Skeletal muscle satellite cell (primary cell): ENCODE measurements at regions not wholly inside any gene's neighbourhood (a gene's known extent, or its start where the extent isn't known, plus 50 kb on each side); places are given as distances from the start of the nearest gene placed in this dataset.

Experiments
- H3K27me3 ChIP-seq: 2 replicates; pipeline ENCODE4 v1.7.0; 2013; ENCODE audit warnings: low read length; ENCODE audit not compliant: control insufficient read depth, insufficient read depth
- H3K36me3 ChIP-seq: 2 replicates; pipeline ENCODE4 v1.7.0; 2013; ENCODE audit warnings: mild to moderate bottlenecking, control low read depth, low read length; ENCODE audit not compliant: insufficient read depth
- H3K4me1 ChIP-seq: 2 replicates; pipeline ENCODE4 v1.7.0; 2013; ENCODE audit warnings: low read length; ENCODE audit not compliant: control insufficient read depth, insufficient read depth
- H3K4me2 ChIP-seq: 2 replicates; pipeline ENCODE4 v1.7.0; 2013; ENCODE audit warnings: mild to moderate bottlenecking, low read length
- H3K4me3 ChIP-seq: 2 replicates; pipeline ENCODE4 v1.7.0; 2013; ENCODE audit warnings: low read length
- H3K9ac ChIP-seq: 2 replicates; pipeline ENCODE4 v1.7.0; 2013; ENCODE audit warnings: mild to moderate bottlenecking, low read depth, low read length, moderate library complexity
- H3K9me3 ChIP-seq: replicated peaks from 2 replicates; pipeline ENCODE4 v1.7.0; 2013; ENCODE audit warnings: mild to moderate bottlenecking, control low read depth, low read length

DNA sequence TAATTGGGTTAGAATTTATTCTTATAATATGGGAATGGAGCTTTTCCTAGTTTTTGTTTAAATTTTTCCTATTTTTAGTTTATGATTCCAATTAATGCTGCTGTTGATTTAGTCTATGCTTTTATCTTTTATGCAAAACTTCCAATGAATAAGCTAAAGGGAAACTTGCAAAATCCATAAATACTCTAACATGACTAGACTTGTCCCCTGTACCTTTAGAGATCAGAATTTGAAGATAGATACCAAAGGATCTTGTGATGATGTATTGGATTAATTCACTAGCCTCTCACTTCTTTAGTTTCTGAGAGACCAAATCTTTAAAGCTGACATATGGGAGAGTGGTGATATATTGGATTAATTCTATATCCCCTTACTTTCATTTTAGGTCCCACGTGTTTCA, 306.6 kb upstream of the PRMT6 start:
- H3K4me3 ChIP-seq: no peak overlapping the region
- no peak overlapping the region for H3K9ac ChIP-seq
- H3K4me2 ChIP-seq: no peak overlapping the region

GRCh38 chr1:106751002-106751401, 305.5 kb upstream of the PRMT6 start:
- H3K9ac ChIP-seq: no peak overlapping the region
- no peaks in the 10 kb centered on the region for H3K27me3 ChIP-seq
- no peak overlapping the region for H3K4me3 ChIP-seq
- H3K9me3 ChIP-seq: no peaks in the 10 kb centered on the region
- H3K4me1 ChIP-seq: peaks cover 9% of the 10 kb centered on the region
- H3K4me2 ChIP-seq: no peak overlapping the region
- no peaks in the 10 kb centered on the region for H3K36me3 ChIP-seq

More for the DNA sequence above, 306.6 kb upstream of the PRMT6 start:
- H3K36me3 ChIP-seq: no peaks in the 10 kb centered on the region
- H3K27me3 ChIP-seq: no peaks in the 10 kb centered on the region
- H3K4me1 ChIP-seq: no peaks in the 10 kb centered on the region
- H3K9me3 ChIP-seq: no peaks in the 10 kb centered on the region

DNA sequence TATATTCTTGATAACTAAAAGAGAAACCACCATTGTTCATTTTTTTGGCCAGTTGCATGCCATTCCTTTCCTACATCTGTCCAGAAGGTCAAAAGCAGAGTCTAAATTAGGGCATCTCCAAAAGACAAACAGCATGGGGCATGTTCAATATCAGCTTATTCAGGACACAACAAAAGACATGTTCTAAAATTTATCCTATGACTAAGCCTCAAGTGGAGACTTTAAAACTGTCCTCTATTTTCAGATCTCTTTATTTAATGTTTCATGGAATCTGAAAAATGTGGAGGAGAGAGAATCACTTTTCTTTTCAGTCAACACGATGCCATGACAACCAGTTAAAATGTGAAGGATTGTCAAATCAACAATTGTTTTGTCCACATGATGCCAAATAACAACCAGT, 303.4 kb upstream of the PRMT6 start:
- Histone ChIP-seq H3K36me3 (no peaks in the 10 kb centered on the region), H3K4me2 (no peak overlapping the region), H3K9ac (no peak overlapping the region), H3K4me1 (peaks cover 10% of the 10 kb centered on the region), H3K9me3 (no peaks in the 10 kb centered on the region), H3K4me3 (no peak overlapping the region), H3K27me3 (no peaks in the 10 kb centered on the region)

GRCh38 chr1:106754957-106755356, 301.5 kb upstream of the PRMT6 start:
- Histone ChIP-seq H3K9ac (no peak overlapping the region), H3K36me3 (no peaks in the 10 kb centered on the region), H3K9me3 (no peaks in the 10 kb centered on the region), H3K4me3 (no peak overlapping the region), H3K27me3 (no peaks in the 10 kb centered on the region), H3K4me2 (no peak overlapping the region), H3K4me1 (peaks cover 10% of the 10 kb centered on the region)

- no peak overlapping the region for H3K4me3 ChIP-seq
- no peaks in the 10 kb centered on the region for H3K36me3 ChIP-seq
Measured at GRCh38 chr1:106755682-106756406, 300.6 kb upstream of the PRMT6 start.

GRCh38 chr1:106756752-106757151, 299.7 kb upstream of the PRMT6 start:
- Histone ChIP-seq H3K4me1 (peaks cover 10% of the 10 kb centered on the region), H3K4me3 (no peak overlapping the region), H3K4me2 (no peak overlapping the region), H3K27me3 (no peaks in the 10 kb centered on the region), H3K36me3 (no peaks in the 10 kb centered on the region), H3K9ac (no peak overlapping the region), H3K9me3 (no peaks in the 10 kb centered on the region)

More at GRCh38 chr1:106755682-106756406, 300.6 kb upstream of the PRMT6 start:
- Histone ChIP-seq H3K4me2 (no peak overlapping the region), H3K27me3 (no peaks in the 10 kb centered on the region), H3K9me3 (no peaks in the 10 kb centered on the region), H3K9ac (no peak overlapping the region), H3K4me1 (peaks cover 10% of the 10 kb centered on the region)

- Histone ChIP-seq H3K4me2 (peak overlapping the region; percentile 72), H3K36me3 (no peaks in the 10 kb centered on the region), H3K4me3 (peak overlapping the region; percentile 50), H3K9ac (peak overlapping the region; percentile 57), H3K27me3 (no peaks in the 10 kb centered on the region), H3K9me3 (no peaks in the 10 kb centered on the region), H3K4me1 (peaks cover 27% of the 10 kb centered on the region)
Measured at GRCh38 chr1:106768077-106768476, 288.4 kb upstream of the PRMT6 start.

DNA sequence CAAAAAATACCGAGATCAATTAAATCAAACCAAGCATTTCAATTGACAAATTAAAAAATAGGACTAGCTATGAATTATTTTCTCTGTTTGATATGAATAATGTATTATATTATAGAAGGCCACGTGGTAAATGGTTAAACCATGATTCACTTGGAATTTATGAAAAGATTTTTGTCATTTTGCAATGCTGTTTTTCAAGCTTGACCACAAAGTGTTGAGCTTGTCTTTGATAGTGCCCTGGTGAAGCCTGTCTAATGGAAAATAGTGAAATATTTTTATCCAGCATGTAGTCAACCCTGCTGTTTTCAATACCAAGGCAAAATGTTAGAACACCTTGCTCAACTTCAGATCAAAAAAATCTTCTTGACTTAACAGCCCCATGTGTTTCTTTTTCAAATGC, 288.0 kb upstream of the PRMT6 start:
- Histone ChIP-seq H3K9me3 (no peaks in the 10 kb centered on the region), H3K4me1 (peaks cover 27% of the 10 kb centered on the region), H3K4me3 (peak overlapping the region; percentile 50), H3K9ac (peak overlapping the region; percentile 57), H3K36me3 (no peaks in the 10 kb centered on the region), H3K27me3 (no peaks in the 10 kb centered on the region), H3K4me2 (peak overlapping the region; percentile 72)

DNA sequence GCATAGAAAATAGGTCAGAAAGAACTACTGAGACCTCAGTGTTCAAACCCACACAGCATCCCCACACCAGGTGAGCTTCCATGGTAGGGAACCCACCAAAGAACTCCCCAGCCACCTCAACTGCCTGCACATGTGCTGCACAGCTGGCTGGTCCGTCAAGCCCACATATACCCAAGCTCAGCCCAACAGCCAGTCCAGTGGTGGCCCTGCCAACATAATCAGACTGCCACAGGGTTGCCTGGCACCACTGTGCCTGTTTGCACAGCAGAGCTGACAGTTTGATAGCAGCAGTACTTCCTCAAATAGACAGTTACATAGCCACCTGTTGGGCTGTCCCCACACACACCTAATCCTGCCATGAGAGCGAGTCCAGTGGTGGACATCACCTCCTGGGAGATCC, 283.3 kb upstream of the PRMT6 start:
- H3K4me3 ChIP-seq: no peak overlapping the region
- H3K4me2 ChIP-seq: no peak overlapping the region
- H3K9ac ChIP-seq: no peak overlapping the region
- peaks cover 17% of the 10 kb centered on the region for H3K4me1 ChIP-seq
- H3K27me3 ChIP-seq: no peaks in the 10 kb centered on the region
- no peaks in the 10 kb centered on the region for H3K9me3 ChIP-seq
- no peaks in the 10 kb centered on the region for H3K36me3 ChIP-seq

GRCh38 chr1:106780066-106780465, 276.4 kb upstream of the PRMT6 start:
- Histone ChIP-seq H3K4me1 (peaks cover 10% of the 10 kb centered on the region), H3K36me3 (no peaks in the 10 kb centered on the region), H3K4me3 (no peak overlapping the region), H3K27me3 (no peaks in the 10 kb centered on the region), H3K9ac (no peak overlapping the region), H3K9me3 (no peaks in the 10 kb centered on the region), H3K4me2 (no peak overlapping the region)

DNA sequence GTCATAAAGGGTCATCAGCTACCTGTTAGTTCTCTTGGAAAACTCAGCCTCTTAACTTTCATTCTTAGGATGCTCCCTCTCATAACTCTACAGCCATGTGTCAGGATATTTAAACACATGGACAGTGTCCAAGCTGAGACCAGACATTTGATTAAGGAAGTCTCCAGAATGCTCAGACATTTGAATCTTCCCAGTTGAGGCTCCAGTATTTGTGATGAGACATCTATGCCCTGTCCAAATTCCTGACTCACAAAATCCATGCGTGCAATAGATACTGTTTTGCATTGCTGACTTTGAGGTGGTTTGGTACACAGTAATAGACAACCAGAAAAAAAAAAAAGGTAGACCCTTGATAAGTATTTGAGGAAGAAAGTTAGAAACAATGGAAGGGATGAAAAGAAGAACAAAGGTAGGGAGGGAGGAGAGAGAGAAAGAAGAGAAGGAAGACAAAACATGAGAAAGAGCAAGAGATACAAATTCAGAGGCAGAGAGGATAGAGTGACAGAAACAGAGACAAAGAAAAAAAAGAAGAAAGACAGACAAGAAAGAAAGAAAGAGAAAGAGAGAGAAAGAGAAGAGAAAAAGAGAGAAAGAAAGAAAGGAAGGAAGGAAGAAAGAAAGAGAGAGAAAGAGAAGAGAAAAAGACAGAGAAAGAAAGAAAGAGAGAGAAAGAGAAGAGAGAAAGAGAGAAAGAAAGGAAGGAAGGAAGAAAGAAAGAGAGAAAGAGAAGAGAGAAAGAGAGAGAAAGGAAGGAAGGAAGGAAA, 275.5 kb upstream of the PRMT6 start:
- H3K9me3 ChIP-seq: no peaks in the 10 kb centered on the region
- H3K4me3 ChIP-seq: no peak overlapping the region
- H3K36me3 ChIP-seq: no peaks in the 10 kb centered on the region
- no peak overlapping the region for H3K4me2 ChIP-seq
- H3K9ac ChIP-seq: no peak overlapping the region
- no peaks in the 10 kb centered on the region for H3K27me3 ChIP-seq
- peaks cover 10% of the 10 kb centered on the region for H3K4me1 ChIP-seq

DNA sequence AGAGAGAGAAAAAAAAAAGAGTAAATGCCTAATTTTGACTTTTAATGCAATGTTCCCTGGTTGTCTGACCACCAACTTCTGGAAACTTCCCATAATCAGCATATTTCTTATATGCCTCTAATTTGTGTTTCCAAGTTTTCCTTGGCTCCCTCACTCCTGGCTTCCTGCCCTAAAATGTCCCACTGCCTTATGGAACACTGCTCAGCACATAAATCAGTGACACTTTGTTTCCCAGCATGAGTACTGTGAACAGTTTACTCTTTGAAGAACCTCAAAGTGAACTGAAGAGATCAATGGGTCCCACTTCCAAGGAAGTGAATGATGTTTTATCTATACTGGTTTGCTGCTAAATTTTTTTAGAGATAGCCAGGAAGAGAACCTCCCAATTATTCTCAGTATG, 271.3 kb upstream of the PRMT6 start:
- no peaks in the 10 kb centered on the region for H3K27me3 ChIP-seq
- no peaks in the 10 kb centered on the region for H3K9me3 ChIP-seq
- no peak overlapping the region for H3K4me3 ChIP-seq
- H3K4me1 ChIP-seq: peaks cover 10% of the 10 kb centered on the region
- no peaks in the 10 kb centered on the region for H3K36me3 ChIP-seq
- H3K9ac ChIP-seq: no peak overlapping the region
- H3K4me2 ChIP-seq: no peak overlapping the region
